Kidney (tissue), 13 donors: ENCODE measurements at regions not wholly inside any gene's neighbourhood (a gene's known extent, or its start where the extent isn't known, plus 50 kb on each side); places are given as distances from the start of the nearest gene placed in this dataset.

Experiments used
- DNase-seq, 5 donors: peaks; one replicate each; pipeline ENCODE4 v3.0.0-alpha.2; 2013 to 2020
- FAIRE-seq: peaks from 2 replicates; lab custom pipeline; 2012; peaks lifted over from hg19 to GRCh38; lab: Jason Lieb, UNC
- H3K27ac ChIP-seq, 2 donors: one replicate each; pipeline ENCODE4 v1.7.0; 2013; ENCODE audit warnings: low read depth in 2 of 2, low read length in 2 of 2, inconsistent platforms in 1 of 2
- H3K27me3 ChIP-seq: one replicate; pipeline ENCODE4 v1.7.1; 2013; ENCODE audit warnings: low read length, inconsistent platforms; ENCODE audit not compliant: control insufficient read depth, insufficient read depth
- H3K36me3 ChIP-seq, 3 donors: one replicate each; pipeline versions ENCODE4 v1.7.0 to v1.7.1; 2013; ENCODE audit warnings: low read length in 3 of 3, control low read depth in 1 of 3, inconsistent platforms in 1 of 3; ENCODE audit not compliant: insufficient read depth in 3 of 3, control insufficient read depth in 2 of 3
- H3K4me1 ChIP-seq, 3 donors: one replicate each; pipeline versions ENCODE4 v1.7.0 to v1.7.1; 2013; ENCODE audit warnings: low read length in 3 of 3, inconsistent platforms in 1 of 3, low read depth in 1 of 3; ENCODE audit not compliant: control insufficient read depth in 2 of 3, insufficient read depth in 2 of 3
- H3K4me3 ChIP-seq, 3 donors: one replicate each; pipeline versions ENCODE4 v1.7.0 to v1.8.1; 2013; ENCODE audit warnings: low read length in 3 of 3, control low read depth in 1 of 3, inconsistent platforms in 1 of 3
- H3K9ac ChIP-seq, 3 donors: one replicate each; pipeline versions ENCODE4 v1.7.0 to v1.7.1; 2013; ENCODE audit warnings: low read length in 3 of 3, control low read depth in 1 of 3, inconsistent platforms in 1 of 3
- H3K9me3 ChIP-seq, 3 donors: one replicate each; pipeline versions ENCODE4 v1.7.0 to v1.7.1; 2013; ENCODE audit warnings: low read length in 3 of 3, control low read depth in 1 of 3, inconsistent platforms in 1 of 3; ENCODE audit not compliant: control insufficient read depth in 2 of 3, insufficient read depth in 1 of 3
- CTCF ChIP-seq: IDR thresholded peaks from 3 replicates; pipeline ENCODE4 v1.5.1; 2012; ENCODE audit warnings: mild to moderate bottlenecking, moderate library complexity, borderline replicate concordance; ENCODE audit not compliant: insufficient read depth; ENCODE audit errors: extremely low read depth
- intact Hi-C: fragments of 100-400 bp; cut with DNase I; formaldehyde crosslinking; loops from one replicate; pipeline ENCODE4 v1.11.1; 2022
- donor health status: control.
- donor health status: control.
- donor health status: control.
- donor health status: control.
- donor health status: control.
- donor health status: DM: yes; HTN: yes; CAD: no.
- donor health status: Normal renal cell carcinoma (clear cell type).

- no peak for TF ChIP-seq CTCF
- peak in 3 of 5 donors; percentile 10 to 21 (median 20) for DNase-seq
- intact Hi-C loops: no loop called here
- no peaks in the 10 kb centered on the region for H3K4me1 ChIP-seq
- H3K4me3 ChIP-seq: no peak overlapping the region
- H3K27ac ChIP-seq: no peak overlapping the region
- H3K27me3 ChIP-seq: no peaks in the 10 kb centered on the region
- no peaks in the 10 kb centered on the region for H3K9me3 ChIP-seq
- no peaks in the 10 kb centered on the region for H3K36me3 ChIP-seq
- no peak for FAIRE-seq
- H3K9ac ChIP-seq: no peak overlapping the region
These were observed 509.4 kb downstream of the GALC start for GRCh38 chr14:87483271-87484260.

GRCh38 chr14:87468531-87468930, 524.5 kb downstream of the GALC start:
- no peaks in the 10 kb centered on the region for H3K9me3 ChIP-seq
- no peaks in the 10 kb centered on the region for H3K27me3 ChIP-seq
- no peak overlapping the region for H3K27ac ChIP-seq
- no peak for TF ChIP-seq CTCF
- no peak for FAIRE-seq
- no peak overlapping the region for H3K9ac ChIP-seq
- no peaks in the 10 kb centered on the region for H3K4me1 ChIP-seq
- DNase-seq: no peak
- no peaks in the 10 kb centered on the region for H3K36me3 ChIP-seq
- intact Hi-C loops: no loop called here
- H3K4me3 ChIP-seq: no peak overlapping the region

GRCh38 chr14:87467578-87467977, 525.4 kb downstream of the GALC start:
- H3K27ac ChIP-seq: no peak overlapping the region
- DNase-seq (no peak), FAIRE-seq (no peak)
- H3K4me1 ChIP-seq: no peaks in the 10 kb centered on the region
- H3K9me3 ChIP-seq: no peaks in the 10 kb centered on the region
- intact Hi-C loops: no loop called here
- no peaks in the 10 kb centered on the region for H3K36me3 ChIP-seq
- H3K4me3 ChIP-seq: no peak overlapping the region
- no peaks in the 10 kb centered on the region for H3K27me3 ChIP-seq
- H3K9ac ChIP-seq: no peak overlapping the region
- no peak for TF ChIP-seq CTCF
